SK-N-SH (cell line): ENCODE measurements at regions not wholly inside any gene's neighbourhood (a gene's known extent, or its start where the extent isn't known, plus 50 kb on each side); places are given as distances from the start of the nearest gene placed in this dataset.

Experiments used
- CTCF ChIA-PET: fragments of 300-600, 350-600 bp; formaldehyde crosslinking; extraction: SDS; loops from one replicate; lab custom pipeline; 2021; lab: Yijun Ruan, JAX
- POLR2A ChIA-PET: fragments of 350-600 bp; sonication (Branson Sonifier 250); formaldehyde crosslinking; extraction: SDS; loops from one replicate; lab custom pipeline; 2020; ENCODE audit warnings: antibody characterized with exemption, inconsistent platforms; lab: Yijun Ruan, JAX
- DNase-seq: peaks from one replicate; pipeline ENCODE4 v3.0.0; 2012
- H2AFZ ChIP-seq: fragments of 200-600 bp; sonication (generic); 2 replicates; pipeline ENCODE4 v1.8.1; 2016; ENCODE audit warnings: antibody characterized with exemption, mild to moderate bottlenecking, low read depth
- H3F3A ChIP-seq: fragments of 200-600 bp; sonication (generic); replicated peaks from 2 replicates; pipeline ENCODE3; 2016; ENCODE audit warnings: antibody characterized with exemption, mild to moderate bottlenecking; ENCODE audit not compliant: insufficient read depth
- H3K27ac ChIP-seq, 2 experiments: fragments of 200-500 bp in 1 of 2; fragments of 200-600 bp in 1 of 2; sonication (Bioruptor generic) in 1 of 2; sonication (generic), shearing (Covaris generic) in 1 of 2; 2 replicates each; pipeline versions ENCODE4 v1.5.1 to v1.6.1; 2014 to 2016; ENCODE audit warnings: low read depth in 2 of 2, inconsistent platforms in 1 of 2, low read length in 1 of 2, mild to moderate bottlenecking in 1 of 2, mixed read lengths in 1 of 2
- H3K27me3 ChIP-seq: fragments of 200-600 bp; sonication (generic), shearing (Covaris generic); 2 replicates; pipeline ENCODE4 v1.6.1; 2016; ENCODE audit warnings: mixed run types; ENCODE audit not compliant: insufficient read depth
- H3K36me3 ChIP-seq, 2 experiments: fragments of 200-500 bp in 1 of 2; fragments of 200-600 bp in 1 of 2; sonication (Bioruptor generic) in 1 of 2; sonication (generic) in 1 of 2; replicated peaks in 1 of 2; 2 replicates each; pipeline versions ENCODE3 to v1.5.1; 2014 to 2016; ENCODE audit warnings: low read length in 1 of 2, mild to moderate bottlenecking in 1 of 2; ENCODE audit not compliant: insufficient read depth in 2 of 2, control insufficient read depth in 1 of 2
- H3K4me1 ChIP-seq, 2 experiments: fragments of 200-500 bp in 1 of 2; fragments of 200-600 bp in 1 of 2; sonication (Bioruptor generic) in 1 of 2; sonication (generic), shearing (Covaris generic) in 1 of 2; 2 replicates each; pipeline versions ENCODE4 v1.5.1 to v1.6.1; 2014 to 2016; ENCODE audit warnings: low read depth in 1 of 2, low read length in 1 of 2, mixed run types in 1 of 2; ENCODE audit not compliant: insufficient read depth in 2 of 2, control insufficient read depth in 1 of 2
- H3K4me2 ChIP-seq: fragments of 200-600 bp; sonication (generic), shearing (Covaris generic); 2 replicates; pipeline ENCODE4 v1.6.1; 2017; ENCODE audit warnings: mixed run types
- H3K4me3 ChIP-seq, 2 experiments: fragments of 200-500 bp in 1 of 2; fragments of 200-600 bp in 1 of 2; sonication (Bioruptor generic) in 1 of 2; sonication (generic), shearing (Covaris generic) in 1 of 2; 2 replicates each; pipeline versions ENCODE4 v1.5.1 to v1.8.1; 2014 to 2016; ENCODE audit warnings: low read depth in 2 of 2, inconsistent platforms in 1 of 2, low read length in 1 of 2, mild to moderate bottlenecking in 1 of 2, mixed read lengths in 1 of 2, moderate library complexity in 1 of 2
- H3K79me2 ChIP-seq: fragments of 200-600 bp; sonication (generic); 2 replicates; pipeline ENCODE4 v1.8.1; 2017; ENCODE audit warnings: mild to moderate bottlenecking; ENCODE audit not compliant: insufficient read depth
- H3K9ac ChIP-seq: fragments of 200-600 bp; sonication (generic); 2 replicates; pipeline ENCODE4 v1.6.1; 2017; ENCODE audit warnings: mixed run types
- H3K9me2 ChIP-seq: fragments of 200-600 bp; sonication (generic); 2 replicates; pipeline ENCODE4 v1.6.1; 2017; ENCODE audit warnings: mixed run types
- H3K9me3 ChIP-seq: fragments of 200-600 bp; sonication (generic); 2 replicates; pipeline ENCODE4 v1.6.1; 2017; ENCODE audit warnings: mixed run types, mild to moderate bottlenecking, moderate library complexity
- H4K20me1 ChIP-seq: fragments of 200-600 bp; sonication (generic); 2 replicates; pipeline ENCODE4 v1.6.1; 2017; ENCODE audit warnings: mild to moderate bottlenecking, mixed run types; ENCODE audit not compliant: insufficient read depth
- CHD2 ChIP-seq: fragments of 150-350 bp; IDR thresholded peaks from 2 replicates; pipeline ENCODE4 v1.6.1; 2018; ENCODE audit warnings: low read length; ENCODE audit not compliant: partially characterized antibody
- CTCF ChIP-seq: fragments of 200-600 bp; sonication (generic); IDR thresholded peaks from 2 replicates; pipeline ENCODE4 v1.6.1; 2017; ENCODE audit warnings: antibody characterized with exemption, mild to moderate bottlenecking, moderate library complexity
- ELF1 ChIP-seq: IDR thresholded peaks from 2 replicates; pipeline ENCODE4 v1.4.0; 2012
- EP300 ChIP-seq, 2 experiments: IDR thresholded peaks; 2 replicates each; pipeline versions ENCODE4 v1.4.0 to v1.6.1; 2012; ENCODE audit warnings: borderline replicate concordance in 1 of 2, low read depth in 1 of 2, low read length in 1 of 2
- EZH2phosphoT487 ChIP-seq: fragments of 200-600 bp; sonication (generic); IDR thresholded peaks from 2 replicates; pipeline ENCODE4 v1.6.1; 2017; ENCODE audit warnings: low read depth, mixed run types, mild to moderate bottlenecking, antibody characterized with exemption, moderate library complexity, borderline replicate concordance
- GABPA ChIP-seq: IDR thresholded peaks from 2 replicates; pipeline ENCODE4 v1.4.0; 2012; ENCODE audit warnings: low read depth, mild to moderate bottlenecking
- MXI1 ChIP-seq: IDR thresholded peaks from 2 replicates; pipeline ENCODE4 v1.6.1; 2012; ENCODE audit warnings: mild to moderate bottlenecking, low read depth, low read length, improper control_type of control experiment
- NFIC ChIP-seq: IDR thresholded peaks from 2 replicates; pipeline ENCODE4 v1.4.0; 2012; ENCODE audit warnings: borderline replicate concordance
- NRF1 ChIP-seq: IDR thresholded peaks from 2 replicates; pipeline ENCODE4 v1.6.1; 2012; ENCODE audit warnings: low read depth, mild to moderate bottlenecking, low read length
- REST ChIP-seq: IDR thresholded peaks from 2 replicates; pipeline ENCODE4 v1.6.1; 2012; ENCODE audit warnings: mild to moderate bottlenecking, low read depth, low read length, moderate library complexity
- RFX5 ChIP-seq: IDR thresholded peaks from 2 replicates; pipeline ENCODE4 v1.6.1; 2012; ENCODE audit warnings: mild to moderate bottlenecking, improper control_type of control experiment, low read length
- RXRA ChIP-seq: IDR thresholded peaks from 2 replicates; pipeline ENCODE4 v1.4.0; 2012; ENCODE audit warnings: low read depth, mild to moderate bottlenecking, borderline replicate concordance
- SIN3A ChIP-seq: IDR thresholded peaks from 2 replicates; pipeline ENCODE4 v1.6.1; 2012; ENCODE audit warnings: low read depth, mild to moderate bottlenecking, low read length, moderate library complexity, borderline replicate concordance
- TAF1 ChIP-seq: IDR thresholded peaks from 2 replicates; pipeline ENCODE4 v1.6.1; 2012; ENCODE audit warnings: low read depth, mild to moderate bottlenecking, low read length, moderate library complexity, borderline replicate concordance
- TCF12 ChIP-seq: IDR thresholded peaks from 2 replicates; pipeline ENCODE4 v1.4.0; 2012
- USF1 ChIP-seq: IDR thresholded peaks from 2 replicates; pipeline ENCODE4 v1.4.0; 2012; ENCODE audit warnings: low read depth, borderline replicate concordance
- USF2 ChIP-seq: fragments of 150-350 bp; IDR thresholded peaks from 2 replicates; pipeline ENCODE4 v1.6.1; 2017; ENCODE audit warnings: antibody characterized with exemption, low read length, low read depth, borderline replicate concordance
- YY1 ChIP-seq: IDR thresholded peaks from 2 replicates; pipeline ENCODE4 v1.4.0; 2012; ENCODE audit warnings: low read depth, mild to moderate bottlenecking
- ZBTB33 ChIP-seq: IDR thresholded peaks from 2 replicates; pipeline ENCODE4 v1.4.0; 2012; ENCODE audit warnings: low read depth, borderline replicate concordance
- WGBS: methylation state at CpG from one replicate; pipeline ENCODE4 v1.1.6; 2017; ENCODE audit warnings: low lambda C conversion rate; 5-methylcytosine and 5-hydroxymethylcytosine counted together

GRCh38 chr12:76679778-76680177 is 84.1 kb upstream of the ZDHHC17 start (continued):
- no peak for TF ChIP-seq ZBTB33
- TF ChIP-seq CHD2 = no peak
- no peak for TF ChIP-seq EP300 (IDR thresholded peaks at IDR 0.05; ENCODE audit: borderline replicate concordance in 1 of 2, low read depth in 1 of 2, low read length in 1 of 2)
- no peak for TF ChIP-seq GABPA
- TF ChIP-seq RXRA = no peak
- TF ChIP-seq USF2 = no peak

GRCh38 chr12:76680940-76681339 is 83.0 kb upstream of the ZDHHC17 start:
- Histone ChIP-seq H3K36me3 (no peaks in the 10 kb centered on the region), H2AFZ (peak overlapping the region; percentile 9; the same call in 1 of the 2 replicates), H3K9ac (no peak overlapping the region), H3K4me2 (no peak overlapping the region)
- CTCF ChIA-PET = interaction anchor here (0.8 to 1.0 kb wide), 2 partner anchors 15 to 110 kb away, joined by 3 read pairs; no protein-coding TSS in a partner anchor
- DNase-seq = no peak
- no peak for TF ChIP-seq NFIC
- TF ChIP-seq NRF1 = no peak
- TF ChIP-seq SIN3A = no peak
- TF ChIP-seq TAF1 = no peak
- TF ChIP-seq REST = no peak
- no peak for TF ChIP-seq RXRA
- no peak for TF ChIP-seq RFX5
- TF ChIP-seq ELF1 = no peak
- no peak for TF ChIP-seq MXI1
- no peak for TF ChIP-seq USF1
- no peak for TF ChIP-seq YY1
- no peak for TF ChIP-seq TCF12
- no peak for TF ChIP-seq EZH2phosphoT487
- TF ChIP-seq CTCF = no peak
- TF ChIP-seq USF2 = no peak
- TF ChIP-seq, all 33 proteins: peak for 0
- Histone ChIP-seq H3F3A (no peaks in the 10 kb centered on the region), H3K9me2 (no peaks in the 10 kb centered on the region), H4K20me1 (no peaks in the 10 kb centered on the region), H3K79me2 (no peaks in the 10 kb centered on the region), H3K27ac (peak overlapping the region in 1 of 2 experiments; percentile 62; a peak in 1 of 4 replicates), H3K9me3 (no peaks in the 10 kb centered on the region), H3K27me3 (no peaks in the 10 kb centered on the region), H3K4me1 (peaks cover 0 to 4% of the 10 kb centered on the region in 2 experiments; a peak in 1 of 4 replicates), H3K4me3 (no peak overlapping the region)
- WGBS = 85% methylated on average over 2 of the region's 2 CpGs
- POLR2A ChIA-PET = no interaction called here
